OCI-LY7 (cell line): ENCODE measurements at regions not wholly inside any gene's neighbourhood (a gene's known extent, or its start where the extent isn't known, plus 50 kb on each side); places are given as distances from the start of the nearest gene placed in this dataset.

Experiments used
- BruUV-seq: library from RNA; stranded (reverse); fragments of 400-500 nt; replicated peaks from 2 replicates; lab custom pipeline; 2021; lab: Mats Ljungman, UMichigan
- CTCF ChIA-PET: fragments of 300-600 bp; sonication (Branson Sonifier 250); formaldehyde crosslinking; loops from one replicate; lab custom pipeline; 2022; ENCODE audit warnings: antibody characterized with exemption; ENCODE audit not compliant: unreplicated experiment; lab: Charles Lee
- POLR2A ChIA-PET: fragments of 300-600 bp; sonication (Branson Sonifier 250); formaldehyde crosslinking; loops from one replicate; lab custom pipeline; 2022; ENCODE audit warnings: antibody characterized with exemption; lab: Charles Lee
- DNase-seq: peaks from one replicate; pipeline ENCODE4 v3.0.0-alpha.2; 2015; ENCODE audit warnings: low spot score
- H2AFZ ChIP-seq: fragments of 200-600 bp; sonication (generic), shearing (Covaris generic); 2 replicates; pipeline ENCODE4 v1.6.1; 2014; ENCODE audit warnings: mild to moderate bottlenecking, antibody characterized with exemption, low read length, moderate library complexity
- H3K27ac ChIP-seq: fragments of 200-600 bp; sonication (generic); 2 replicates; pipeline ENCODE4 v1.5.1; 2014; ENCODE audit warnings: mixed run types, low read depth, mild to moderate bottlenecking, moderate library complexity, low read length, inconsistent platforms; ENCODE audit not compliant: poor library complexity, severe bottlenecking
- H3K36me3 ChIP-seq: fragments of 200-600 bp; sonication (generic); 2 replicates; pipeline ENCODE4 v1.6.1; 2014; ENCODE audit warnings: mild to moderate bottlenecking, antibody characterized with exemption, low read length, moderate library complexity, mixed read lengths; ENCODE audit not compliant: insufficient read depth
- H3K4me1 ChIP-seq: fragments of 200-600 bp; sonication (generic); 2 replicates; pipeline ENCODE4 v1.5.1; 2014; ENCODE audit warnings: mild to moderate bottlenecking, low read length; ENCODE audit not compliant: insufficient read depth, poor library complexity, severe bottlenecking
- H3K4me2 ChIP-seq: fragments of 200-600 bp; sonication (generic); 2 replicates; pipeline ENCODE4 v1.6.1; 2014; ENCODE audit warnings: mild to moderate bottlenecking, low read length
- H3K4me3 ChIP-seq: fragments of 200-600 bp; sonication (generic); 2 replicates; pipeline ENCODE4 v1.5.1; 2014; ENCODE audit warnings: mild to moderate bottlenecking, low read depth, low read length; ENCODE audit not compliant: poor library complexity, severe bottlenecking
- H3K79me2 ChIP-seq: fragments of 200-600 bp; sonication (generic); 2 replicates; pipeline ENCODE4 v1.6.1; 2016; ENCODE audit warnings: low read depth, mild to moderate bottlenecking, low read length, moderate library complexity, mixed read lengths; ENCODE audit not compliant: insufficient read depth
- H3K9me2 ChIP-seq: fragments of 200-600 bp; sonication (generic); 2 replicates; pipeline ENCODE4 v1.6.1; 2016; ENCODE audit warnings: mild to moderate bottlenecking, low read length, mixed read lengths; ENCODE audit not compliant: insufficient read depth
- H3K9me3 ChIP-seq: fragments of 200-600 bp; sonication (generic); 2 replicates; pipeline ENCODE4 v1.6.1; 2014; ENCODE audit warnings: mild to moderate bottlenecking, mixed run types, low read length, mixed read lengths
- H4K20me1 ChIP-seq: fragments of 200-600 bp; sonication (generic); 2 replicates; pipeline ENCODE4 v1.6.1; 2014; ENCODE audit warnings: mild to moderate bottlenecking, antibody characterized with exemption, low read length, moderate library complexity, mixed read lengths; ENCODE audit not compliant: insufficient read depth
- CTCF ChIP-seq: fragments of 200-600 bp; sonication (generic); conservative IDR thresholded peaks from 2 replicates; pipeline ENCODE4 v1.5.1; 2014; ENCODE audit warnings: mild to moderate bottlenecking, antibody characterized with exemption, low read length, moderate library complexity, mixed read lengths
- EZH2phosphoT487 ChIP-seq: fragments of 200-600 bp; sonication (generic); IDR thresholded peaks from 2 replicates; pipeline ENCODE4 v1.6.1; 2018; ENCODE audit warnings: low read depth, borderline replicate concordance, mild to moderate bottlenecking, mixed run types, antibody characterized with exemption, low read length, moderate library complexity, mixed read lengths
- intact Hi-C: fragments of 100-400 bp; cut with micrococcal nuclease; formaldehyde crosslinking; loops from one replicate; pipeline ENCODE4 v1.10.0; 2022; ENCODE audit not compliant: unreplicated experiment

- no peaks in the 10 kb centered on the region for H3K9me3 ChIP-seq
- H3K79me2 ChIP-seq, result no peaks in the 10 kb centered on the region
- DNase-seq, result no peak
- CTCF ChIA-PET, result no interaction called here
- POLR2A ChIA-PET, result no interaction called here
- H4K20me1 ChIP-seq, result no peaks in the 10 kb centered on the region
- intact Hi-C loops, result no loop called here
- no peak overlapping the region for H3K27ac ChIP-seq
- H3K36me3 ChIP-seq, result no peaks in the 10 kb centered on the region
- TF ChIP-seq CTCF (no peak), EZH2phosphoT487 (no peak)
- no peak overlapping the region for H2AFZ ChIP-seq
- H3K4me2 ChIP-seq, result no peak overlapping the region
- no peaks in the 10 kb centered on the region for H3K9me2 ChIP-seq
- no peaks in the 10 kb centered on the region for H3K4me1 ChIP-seq
- H3K4me3 ChIP-seq, result no peak overlapping the region
- BruUV-seq, result no TSS peak
Measured at GRCh38 chrX:38975368-38975942, 174.2 kb downstream of the MID1IP1 start.

GRCh38 chrX:38982370-38982769 is 181.1 kb downstream of the MID1IP1 start:
- no peak for TF ChIP-seq CTCF
- no peak for TF ChIP-seq EZH2phosphoT487
- CTCF ChIA-PET, result no interaction called here
- no peaks in the 10 kb centered on the region; the same call in 1 of the 2 replicates for H3K36me3 ChIP-seq
- DNase-seq, result no peak
- no peaks in the 10 kb centered on the region for H3K9me2 ChIP-seq
- intact Hi-C loops, result no loop called here
- no peaks in the 10 kb centered on the region for H4K20me1 ChIP-seq
- no peak overlapping the region for H3K27ac ChIP-seq
- H3K79me2 ChIP-seq, result no peaks in the 10 kb centered on the region
- H3K4me3 ChIP-seq, result no peak overlapping the region
- no peaks in the 10 kb centered on the region for H3K9me3 ChIP-seq
- H2AFZ ChIP-seq, result no peak overlapping the region
- H3K4me1 ChIP-seq, result peaks cover 4% of the 10 kb centered on the region
- POLR2A ChIA-PET, result no interaction called here
- no TSS peak for BruUV-seq
- H3K4me2 ChIP-seq, result no peak overlapping the region

- no peak overlapping the region for H3K4me2 ChIP-seq
- no TSS peak for BruUV-seq
Measured at GRCh38 chrX:38982843-38983242, 181.6 kb downstream of the MID1IP1 start.

More at GRCh38 chrX:38982843-38983242, 181.6 kb downstream of the MID1IP1 start:
- no peaks in the 10 kb centered on the region for H3K9me3 ChIP-seq
- DNase-seq, result no peak
- no peak overlapping the region for H3K4me3 ChIP-seq
- no peaks in the 10 kb centered on the region; the same call in 1 of the 2 replicates for H3K36me3 ChIP-seq
- H2AFZ ChIP-seq, result no peak overlapping the region
- H3K4me1 ChIP-seq, result peaks cover 4% of the 10 kb centered on the region
- TF ChIP-seq CTCF (no peak), EZH2phosphoT487 (no peak)
- CTCF ChIA-PET, result no interaction called here
- H3K27ac ChIP-seq, result no peak overlapping the region
- no peaks in the 10 kb centered on the region for H3K79me2 ChIP-seq
- H3K9me2 ChIP-seq, result no peaks in the 10 kb centered on the region
- intact Hi-C loops, result no loop called here
- no peaks in the 10 kb centered on the region for H4K20me1 ChIP-seq
- POLR2A ChIA-PET, result no interaction called here
